Kidney (tissue), 13 donors: ENCODE measurements at regions not wholly inside any gene's neighbourhood (a gene's known extent, or its start where the extent isn't known, plus 50 kb on each side); places are given as distances from the start of the nearest gene placed in this dataset.

Experiments
- DNase-seq, 5 donors: peaks; one replicate each; pipeline ENCODE4 v3.0.0-alpha.2; 2013 to 2020
- FAIRE-seq: peaks from 2 replicates; lab custom pipeline; 2012; peaks lifted over from hg19 to GRCh38; lab: Jason Lieb, UNC
- H3K27ac ChIP-seq, 2 donors: one replicate each; pipeline ENCODE4 v1.7.0; 2013; ENCODE audit warnings: low read depth in 2 of 2, low read length in 2 of 2, inconsistent platforms in 1 of 2
- H3K27me3 ChIP-seq: one replicate; pipeline ENCODE4 v1.7.1; 2013; ENCODE audit warnings: low read length, inconsistent platforms; ENCODE audit not compliant: control insufficient read depth, insufficient read depth
- H3K36me3 ChIP-seq, 3 donors: one replicate each; pipeline versions ENCODE4 v1.7.0 to v1.7.1; 2013; ENCODE audit warnings: low read length in 3 of 3, control low read depth in 1 of 3, inconsistent platforms in 1 of 3; ENCODE audit not compliant: insufficient read depth in 3 of 3, control insufficient read depth in 2 of 3
- H3K4me1 ChIP-seq, 3 donors: one replicate each; pipeline versions ENCODE4 v1.7.0 to v1.7.1; 2013; ENCODE audit warnings: low read length in 3 of 3, inconsistent platforms in 1 of 3, low read depth in 1 of 3; ENCODE audit not compliant: control insufficient read depth in 2 of 3, insufficient read depth in 2 of 3
- H3K4me3 ChIP-seq, 3 donors: one replicate each; pipeline versions ENCODE4 v1.7.0 to v1.8.1; 2013; ENCODE audit warnings: low read length in 3 of 3, control low read depth in 1 of 3, inconsistent platforms in 1 of 3
- H3K9ac ChIP-seq, 3 donors: one replicate each; pipeline versions ENCODE4 v1.7.0 to v1.7.1; 2013; ENCODE audit warnings: low read length in 3 of 3, control low read depth in 1 of 3, inconsistent platforms in 1 of 3
- H3K9me3 ChIP-seq, 3 donors: one replicate each; pipeline versions ENCODE4 v1.7.0 to v1.7.1; 2013; ENCODE audit warnings: low read length in 3 of 3, control low read depth in 1 of 3, inconsistent platforms in 1 of 3; ENCODE audit not compliant: control insufficient read depth in 2 of 3, insufficient read depth in 1 of 3
- intact Hi-C: fragments of 100-400 bp; cut with DNase I; formaldehyde crosslinking; loops from one replicate; pipeline ENCODE4 v1.11.1; 2022
- TF ChIP-seq, protein P1 (sequence below): IDR thresholded peaks from 3 replicates; pipeline ENCODE4 v1.5.1; 2012; ENCODE audit warnings: mild to moderate bottlenecking, moderate library complexity, borderline replicate concordance; ENCODE audit not compliant: insufficient read depth; ENCODE audit errors: extremely low read depth
- donor health status: control.
- donor health status: control.
- donor health status: control.
- donor health status: control.
- donor health status: control.
- donor health status: DM: yes; HTN: yes; CAD: no.
- donor health status: Normal renal cell carcinoma (clear cell type).

DNA sequence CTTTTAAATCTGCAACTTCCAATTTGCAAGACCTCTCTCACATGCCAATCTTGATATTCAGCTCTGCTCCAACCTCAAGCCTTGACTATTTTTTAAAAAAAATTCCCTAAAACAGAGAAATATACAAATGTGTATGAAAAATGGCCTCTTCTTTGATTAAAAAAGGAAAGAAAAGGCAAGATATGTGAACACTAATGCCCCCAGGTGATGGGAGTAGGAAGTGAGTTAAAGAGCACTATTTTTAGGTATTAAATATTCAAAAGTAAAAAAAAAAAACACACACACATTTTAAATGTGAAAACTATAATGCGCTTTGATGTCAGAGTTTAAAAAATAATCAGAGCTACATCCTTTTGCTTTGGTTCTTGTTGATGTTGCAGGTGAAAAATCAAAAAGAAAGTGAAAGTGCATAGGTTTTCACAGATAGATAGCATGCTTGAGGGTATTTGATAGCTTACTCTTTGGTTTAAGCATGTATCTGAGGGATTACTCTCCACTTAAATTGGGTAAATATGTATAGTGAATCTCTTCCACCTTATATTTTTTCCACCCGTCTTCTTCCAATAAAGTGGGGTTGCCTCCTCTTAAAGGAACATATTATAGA is 406.0 kb upstream of the POU3F3 start:
- H3K36me3 ChIP-seq: no peaks in the 10 kb centered on the region
- no peaks in the 10 kb centered on the region for H3K27me3 ChIP-seq
- FAIRE-seq (peak; percentile 60), DNase-seq (peak in 1 of 5 donors; percentile 49)
- TF ChIP-seq, protein P1, sequence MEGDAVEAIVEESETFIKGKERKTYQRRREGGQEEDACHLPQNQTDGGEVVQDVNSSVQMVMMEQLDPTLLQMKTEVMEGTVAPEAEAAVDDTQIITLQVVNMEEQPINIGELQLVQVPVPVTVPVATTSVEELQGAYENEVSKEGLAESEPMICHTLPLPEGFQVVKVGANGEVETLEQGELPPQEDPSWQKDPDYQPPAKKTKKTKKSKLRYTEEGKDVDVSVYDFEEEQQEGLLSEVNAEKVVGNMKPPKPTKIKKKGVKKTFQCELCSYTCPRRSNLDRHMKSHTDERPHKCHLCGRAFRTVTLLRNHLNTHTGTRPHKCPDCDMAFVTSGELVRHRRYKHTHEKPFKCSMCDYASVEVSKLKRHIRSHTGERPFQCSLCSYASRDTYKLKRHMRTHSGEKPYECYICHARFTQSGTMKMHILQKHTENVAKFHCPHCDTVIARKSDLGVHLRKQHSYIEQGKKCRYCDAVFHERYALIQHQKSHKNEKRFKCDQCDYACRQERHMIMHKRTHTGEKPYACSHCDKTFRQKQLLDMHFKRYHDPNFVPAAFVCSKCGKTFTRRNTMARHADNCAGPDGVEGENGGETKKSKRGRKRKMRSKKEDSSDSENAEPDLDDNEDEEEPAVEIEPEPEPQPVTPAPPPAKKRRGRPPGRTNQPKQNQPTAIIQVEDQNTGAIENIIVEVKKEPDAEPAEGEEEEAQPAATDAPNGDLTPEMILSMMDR: peak; percentile 10
- no peaks in the 10 kb centered on the region for H3K9me3 ChIP-seq
- H3K4me3 ChIP-seq: peak overlapping the region in 2 of 3 donors; percentile 36 to 42
- H3K27ac ChIP-seq: no peak overlapping the region
- H3K9ac ChIP-seq: no peak overlapping the region
- no peaks in the 10 kb centered on the region for H3K4me1 ChIP-seq
- intact Hi-C loops: no loop called here

DNA sequence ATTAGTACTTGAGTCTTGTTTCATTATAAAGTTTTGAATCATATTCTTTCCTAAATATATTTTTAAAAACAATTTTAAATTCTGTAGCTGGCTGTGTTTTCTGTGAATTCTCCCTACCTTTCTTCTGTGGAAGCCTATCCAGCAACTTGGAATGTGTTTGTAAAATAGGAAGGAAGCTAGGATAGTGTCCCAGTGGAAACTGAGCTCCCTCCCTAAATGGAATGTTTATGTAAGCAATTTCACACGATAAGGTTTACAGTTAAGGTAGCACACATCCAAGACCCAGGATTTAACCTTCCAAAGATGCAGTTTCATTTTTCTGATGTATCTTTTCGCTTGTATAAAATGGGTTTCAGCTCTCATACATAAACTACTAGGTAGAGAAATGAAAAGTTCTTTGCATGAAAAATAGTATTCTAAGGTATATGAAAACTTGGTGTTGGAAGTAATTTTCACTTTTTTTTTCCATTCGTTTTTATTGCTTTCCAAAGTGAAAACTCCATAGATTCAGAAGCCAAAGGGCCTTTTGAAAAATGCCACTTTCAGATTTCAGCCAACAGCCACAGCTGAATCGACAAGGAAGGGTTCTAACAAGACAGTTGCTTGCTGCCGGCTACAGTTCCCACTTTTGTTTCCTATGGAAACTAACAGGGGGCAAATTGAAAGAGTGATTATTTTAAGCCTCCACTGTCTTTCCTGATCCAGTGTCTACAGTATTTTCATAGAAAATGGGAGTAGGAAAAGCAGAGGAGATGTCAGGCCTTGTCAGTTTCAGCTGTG is 405.1 kb upstream of the POU3F3 start:
- no peak overlapping the region for H3K27ac ChIP-seq
- no peaks in the 10 kb centered on the region for H3K4me1 ChIP-seq
- H3K36me3 ChIP-seq: no peaks in the 10 kb centered on the region
- intact Hi-C loops: no loop called here
- H3K4me3 ChIP-seq: no peak overlapping the region
- DNase-seq (no peak), FAIRE-seq (no peak)
- TF ChIP-seq, protein P1: no peak
- no peak overlapping the region for H3K9ac ChIP-seq
- no peaks in the 10 kb centered on the region for H3K9me3 ChIP-seq
- no peaks in the 10 kb centered on the region for H3K27me3 ChIP-seq

DNA sequence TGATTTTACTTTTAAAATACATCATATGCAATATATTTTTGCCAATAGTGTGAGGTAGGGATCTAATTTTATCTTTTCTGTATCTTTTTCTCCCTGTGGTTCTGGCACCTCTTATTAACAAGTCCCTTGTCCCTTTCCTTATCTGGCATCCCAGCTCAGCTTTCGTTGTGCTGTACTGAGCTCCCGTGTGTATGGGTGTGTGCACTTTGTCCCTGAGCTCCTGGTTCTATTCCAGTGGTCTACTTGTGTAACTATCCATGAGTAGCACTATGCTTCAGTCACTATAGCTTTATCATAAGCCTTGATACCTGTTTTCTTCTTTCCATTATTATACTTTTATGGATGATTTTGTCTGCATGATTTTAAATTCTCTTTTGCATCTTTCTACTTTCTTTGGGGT is 401.4 kb upstream of the POU3F3 start:
- H3K9me3 ChIP-seq: no peaks in the 10 kb centered on the region
- H3K9ac ChIP-seq: no peak overlapping the region
- H3K4me3 ChIP-seq: no peak overlapping the region
- DNase-seq (no peak), FAIRE-seq (no peak)
- intact Hi-C loops: no loop called here
- TF ChIP-seq, protein P1: no peak
- H3K36me3 ChIP-seq: no peaks in the 10 kb centered on the region
- no peaks in the 10 kb centered on the region for H3K27me3 ChIP-seq
- no peaks in the 10 kb centered on the region for H3K4me1 ChIP-seq
- H3K27ac ChIP-seq: no peak overlapping the region
